HG02840 (cell line): ENCODE measurements at regions not wholly inside any gene's neighbourhood (a gene's known extent, or its start where the extent isn't known, plus 50 kb on each side); places are given as distances from the start of the nearest gene placed in this dataset.
"Not testable (repeated sequence)": the region's sequence is repeated elsewhere in the genome, so short reads cannot be mapped to it uniquely, and the experiment has no call there.

ENCODE experiments used
- ATAC-seq: cut with Tn5 transposase; IDR thresholded peaks from one replicate; pipeline ENCODE4 v1.9.1; 2021; ENCODE audit warnings: mild to moderate bottlenecking, moderate library complexity, moderate number of reproducible peaks; ENCODE audit not compliant: unreplicated experiment, low FRiP score

- ATAC-seq = no peak
Measured at GRCh38 chr2:150373374-150373773, 114.1 kb downstream of the RND3 start.

- ATAC-seq = no peak
Measured at GRCh38 chr2:150371044-150371818, 116.2 kb downstream of the RND3 start.

GRCh38 chr2:150370561-150370960 lies 116.9 kb downstream of the RND3 start:
- no peak for ATAC-seq

DNA sequence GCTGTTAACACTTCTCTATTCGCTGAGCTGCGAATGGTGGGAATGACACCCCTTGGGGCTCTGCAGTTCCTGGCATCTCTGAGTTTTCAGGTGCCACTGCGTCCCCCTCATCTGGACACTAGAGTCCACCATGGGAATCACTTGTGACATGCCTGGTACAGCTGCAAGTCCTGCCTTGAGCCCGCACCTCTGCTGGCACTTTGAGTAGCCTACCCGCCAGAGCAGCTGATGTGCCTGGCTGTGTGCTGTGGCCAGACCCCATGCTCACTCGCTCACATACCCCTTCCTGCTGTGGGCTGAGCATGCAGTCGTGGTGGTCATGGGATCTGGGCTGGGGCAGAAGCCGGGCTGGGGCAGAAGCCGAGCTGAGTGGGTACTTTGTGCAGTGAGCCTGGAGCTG lies 117.6 kb downstream of the RND3 start:
- no peak for ATAC-seq

- ATAC-seq = no peak
Measured at GRCh38 chr2:150358468-150358807, 129.0 kb downstream of the RND3 start.

GRCh38 chr2:150357770-150358467 lies 129.5 kb downstream of the RND3 start:
- peak; percentile 63 for ATAC-seq

DNA sequence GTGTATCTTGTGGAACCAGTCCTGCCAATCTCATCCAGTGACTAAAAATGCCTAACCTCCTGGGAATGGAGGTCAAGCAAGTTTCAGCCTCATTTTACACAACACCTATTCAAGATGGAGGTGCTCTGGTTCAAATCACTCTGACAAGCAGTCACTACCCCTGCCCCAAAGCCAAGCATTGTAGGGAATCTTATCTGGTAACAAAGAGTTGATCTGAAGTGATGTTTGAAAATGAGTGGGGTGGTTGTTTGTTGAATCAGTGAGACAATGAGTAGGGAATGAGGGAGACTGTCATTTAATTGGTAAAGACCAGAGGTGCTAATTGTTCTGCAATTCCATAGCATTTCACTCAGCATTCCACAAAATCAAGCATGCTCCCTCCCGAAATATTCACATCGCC lies 132.0 kb downstream of the RND3 start:
- ATAC-seq = no peak

DNA sequence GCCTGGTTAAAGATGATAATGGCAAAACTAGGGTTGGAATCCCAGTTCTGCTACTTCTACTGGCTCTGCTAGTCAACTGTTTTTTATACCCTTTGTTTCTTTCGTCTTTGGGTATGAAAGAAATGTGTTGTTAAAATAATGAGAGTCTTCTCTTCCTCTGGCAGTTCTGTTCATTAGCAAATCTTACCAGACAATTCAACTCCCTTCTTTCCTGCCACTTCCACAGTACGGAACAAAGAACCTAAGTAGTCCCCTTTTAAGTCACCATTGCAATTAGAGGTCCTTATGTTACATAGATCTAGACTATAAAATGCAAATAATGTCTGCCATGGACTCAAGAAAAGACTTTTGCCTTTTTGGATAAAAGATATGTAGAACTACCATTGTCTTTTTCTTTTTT lies 134.1 kb downstream of the RND3 start:
- ATAC-seq = no peak

DNA sequence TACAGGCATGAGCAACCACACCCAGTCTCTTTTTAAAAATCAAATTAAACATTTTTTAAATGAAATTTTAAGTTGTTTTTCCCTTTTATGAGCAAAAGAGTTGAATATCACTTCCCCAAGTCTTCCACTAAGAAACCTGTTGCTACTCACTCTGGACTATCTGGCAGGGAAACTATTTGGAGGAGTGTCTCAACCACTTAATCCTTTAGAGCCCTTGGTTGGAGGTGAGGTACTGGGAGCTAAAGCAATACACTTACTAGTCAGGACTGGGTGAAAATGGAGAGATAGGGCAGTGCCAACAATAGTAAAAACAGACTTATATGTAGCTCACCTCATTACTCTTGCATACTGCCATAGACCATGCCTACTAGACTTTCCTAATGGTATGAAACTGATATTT lies 135.5 kb downstream of the RND3 start:
- no peak for ATAC-seq

- no peak for ATAC-seq
Measured at GRCh38 chr2:150350500-150350899, 137.0 kb downstream of the RND3 start.

DNA sequence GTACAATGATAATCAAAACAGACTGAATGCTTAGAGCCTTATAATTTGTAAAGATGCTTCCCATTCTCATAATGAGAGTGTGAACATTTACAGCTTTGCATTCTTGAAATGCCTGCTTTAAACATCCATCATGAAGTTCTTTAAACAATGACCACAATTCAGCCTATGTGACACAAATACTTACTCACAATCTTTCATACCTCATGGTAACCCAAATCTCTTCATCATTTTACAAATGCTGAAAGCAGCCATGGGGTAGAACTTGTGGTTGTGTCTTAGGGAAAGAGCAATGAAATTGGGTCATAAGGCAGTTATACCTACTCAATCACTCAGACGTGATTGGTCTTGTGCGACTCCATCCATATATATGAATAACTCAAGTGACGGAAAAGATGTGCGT lies 140.7 kb downstream of the RND3 start:
- no peak for ATAC-seq

GRCh38 chr2:150341982-150342680 lies 145.3 kb downstream of the RND3 start:
- ATAC-seq = no peak

- no peak for ATAC-seq
Measured at GRCh38 chr2:150339951-150340350, 147.5 kb downstream of the RND3 start.

GRCh38 chr2:150339282-150339681 lies 148.2 kb downstream of the RND3 start:
- ATAC-seq = no peak

DNA sequence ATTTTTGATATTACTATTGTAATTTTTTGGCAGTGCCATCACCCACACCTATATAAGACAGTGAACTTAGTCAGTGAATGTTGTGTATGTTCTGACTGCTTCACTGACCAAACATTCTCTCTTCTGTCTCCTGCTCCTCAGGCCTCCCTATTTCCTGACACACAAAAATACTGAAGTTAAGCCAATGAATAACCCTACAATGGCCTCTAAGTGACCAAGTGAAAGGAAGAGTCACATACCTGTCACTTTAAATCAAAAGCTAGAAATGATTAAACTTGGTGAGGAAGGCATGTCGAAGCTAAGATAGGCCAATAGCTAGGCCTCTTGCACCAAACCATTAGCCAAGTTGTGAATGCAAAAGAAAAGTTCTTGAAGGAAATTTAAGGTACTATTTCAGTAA lies 151.9 kb downstream of the RND3 start:
- ATAC-seq = no peak

DNA sequence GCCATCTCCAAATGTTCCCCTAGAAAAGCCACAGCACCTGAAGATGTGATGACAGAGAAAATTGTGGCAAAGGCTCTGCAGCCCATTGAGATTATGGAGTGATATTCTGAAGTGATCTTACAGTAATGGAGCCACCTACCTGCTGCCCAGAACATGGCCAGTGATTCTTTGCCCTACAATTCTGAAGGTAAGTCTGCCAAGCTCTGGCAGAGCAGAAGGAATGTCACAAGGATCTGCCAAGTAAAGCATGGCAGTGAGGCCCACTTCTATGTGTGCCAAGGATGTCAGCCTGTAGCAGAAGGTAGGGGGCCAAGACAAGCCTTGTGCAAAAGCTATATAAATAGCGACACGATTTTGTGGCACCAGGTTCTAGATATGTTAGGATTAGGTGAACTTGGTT lies 155.1 kb downstream of the RND3 start:
- no peak for ATAC-seq

DNA sequence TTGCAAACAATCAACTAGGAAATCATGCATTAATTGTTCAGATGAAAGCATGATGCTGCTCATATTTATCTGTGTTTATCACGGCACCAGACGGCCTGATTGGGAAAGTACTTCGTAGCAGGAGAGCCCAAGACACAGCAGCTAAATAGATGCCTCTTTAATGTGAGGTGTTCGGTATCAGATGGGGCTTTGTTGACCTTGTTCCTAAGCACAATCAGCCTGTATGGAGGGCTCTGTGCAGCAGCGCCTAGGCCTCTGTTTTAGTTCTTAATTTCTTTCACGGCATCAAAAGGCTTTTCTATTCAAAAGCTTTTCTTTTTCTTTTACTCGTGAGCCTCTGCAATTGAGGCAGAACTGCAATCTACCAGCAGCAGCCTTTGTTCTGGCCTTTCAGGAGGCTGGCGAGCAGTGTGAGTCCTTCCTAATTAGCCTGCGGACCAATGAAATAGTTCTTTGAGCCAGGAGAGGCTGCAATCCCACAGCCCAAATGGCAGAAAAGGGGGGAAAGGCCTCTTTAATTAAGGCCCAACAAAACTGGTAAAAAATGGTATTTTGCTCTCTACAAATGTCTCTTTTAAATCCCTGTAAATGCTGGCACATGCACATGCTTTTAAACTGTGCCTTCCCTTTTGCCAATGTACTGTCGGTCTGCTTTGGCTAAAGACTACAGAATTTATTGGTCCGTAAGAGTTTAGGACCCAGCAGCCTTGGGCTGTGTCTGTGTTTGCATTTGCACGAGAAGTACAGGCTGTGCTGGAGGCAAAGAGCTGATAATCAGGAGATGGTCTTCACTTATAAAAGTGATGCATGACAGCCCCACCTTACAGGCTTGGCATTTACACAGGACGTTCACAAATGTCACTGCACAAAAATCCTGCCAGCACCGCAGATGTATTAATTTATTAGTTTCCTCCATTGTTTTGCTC lies 159.6 kb downstream of the RND3 start:
- ATAC-seq = no peak

- no peak for ATAC-seq
Measured at GRCh38 chr2:150325656-150326314, 161.7 kb downstream of the RND3 start.

GRCh38 chr2:150323071-150323470 lies 164.4 kb downstream of the RND3 start:
- ATAC-seq = not testable (repeated sequence)

GRCh38 chr2:150320608-150321007 lies 166.9 kb downstream of the RND3 start:
- ATAC-seq = no peak
